ENCODE measurements at regions not wholly inside any gene's neighbourhood (a gene's known extent, or its start where the extent isn't known, plus 50 kb on each side); places are given as distances from the start of the nearest gene placed in this dataset.

- no peak for TF ChIP-seq SPI1 (IDR thresholded peaks at IDR 0.05; ENCODE audit: borderline replicate concordance, insufficient read depth, low read depth, low read length)
- TF ChIP-seq, protein P1, sequence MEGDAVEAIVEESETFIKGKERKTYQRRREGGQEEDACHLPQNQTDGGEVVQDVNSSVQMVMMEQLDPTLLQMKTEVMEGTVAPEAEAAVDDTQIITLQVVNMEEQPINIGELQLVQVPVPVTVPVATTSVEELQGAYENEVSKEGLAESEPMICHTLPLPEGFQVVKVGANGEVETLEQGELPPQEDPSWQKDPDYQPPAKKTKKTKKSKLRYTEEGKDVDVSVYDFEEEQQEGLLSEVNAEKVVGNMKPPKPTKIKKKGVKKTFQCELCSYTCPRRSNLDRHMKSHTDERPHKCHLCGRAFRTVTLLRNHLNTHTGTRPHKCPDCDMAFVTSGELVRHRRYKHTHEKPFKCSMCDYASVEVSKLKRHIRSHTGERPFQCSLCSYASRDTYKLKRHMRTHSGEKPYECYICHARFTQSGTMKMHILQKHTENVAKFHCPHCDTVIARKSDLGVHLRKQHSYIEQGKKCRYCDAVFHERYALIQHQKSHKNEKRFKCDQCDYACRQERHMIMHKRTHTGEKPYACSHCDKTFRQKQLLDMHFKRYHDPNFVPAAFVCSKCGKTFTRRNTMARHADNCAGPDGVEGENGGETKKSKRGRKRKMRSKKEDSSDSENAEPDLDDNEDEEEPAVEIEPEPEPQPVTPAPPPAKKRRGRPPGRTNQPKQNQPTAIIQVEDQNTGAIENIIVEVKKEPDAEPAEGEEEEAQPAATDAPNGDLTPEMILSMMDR (IDR thresholded peaks at IDR 0.05 in 2 of 3, conservative IDR thresholded peaks at IDR 0.05 in 1 of 3; ENCODE audit: control insufficient read depth in 2 of 3, extremely low read depth in 1 of 3, insufficient read depth in 1 of 3, low read depth in 3 of 3, low read length in 3 of 3): no peak
- no peak for TF ChIP-seq EP300 (IDR thresholded peaks at IDR 0.05; ENCODE audit: borderline replicate concordance in 1 of 2, control insufficient read depth in 1 of 2, low read depth in 2 of 2, low read length in 2 of 2)
- no peak for TF ChIP-seq SRF (IDR thresholded peaks at IDR 0.05; ENCODE audit: low read depth in 2 of 2, low read length in 2 of 2)
- no peak for TF ChIP-seq ASH2L (IDR thresholded peaks at IDR 0.05; ENCODE audit: borderline replicate concordance, low read depth)
- TF ChIP-seq ZBTB33 (IDR thresholded peaks at IDR 0.05): no peak
- no peak for TF ChIP-seq TBL1XR1 (IDR thresholded peaks at IDR 0.05; ENCODE audit: low read depth, low read length)
- TF ChIP-seq MXI1 (IDR thresholded peaks at IDR 0.05; ENCODE audit: low read depth, low read length): no peak
- no peak for TF ChIP-seq FOS (IDR thresholded peaks at IDR 0.05; ENCODE audit: borderline replicate concordance, extremely low read depth, insufficient read length)
- TF ChIP-seq, protein P2, sequence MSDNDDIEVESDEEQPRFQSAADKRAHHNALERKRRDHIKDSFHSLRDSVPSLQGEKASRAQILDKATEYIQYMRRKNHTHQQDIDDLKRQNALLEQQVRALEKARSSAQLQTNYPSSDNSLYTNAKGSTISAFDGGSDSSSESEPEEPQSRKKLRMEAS (IDR thresholded peaks at IDR 0.05; ENCODE audit: low read depth, low read length): no peak
- TF ChIP-seq KDM1A (IDR thresholded peaks at IDR 0.05; ENCODE audit: borderline replicate concordance): no peak
- no peak for TF ChIP-seq CHD2 (IDR thresholded peaks at IDR 0.05; ENCODE audit: borderline replicate concordance, low read depth, low read length)
- no peak for TF ChIP-seq POLR2AphosphoS2 (IDR thresholded peaks at IDR 0.05; ENCODE audit: low read depth, low read length)
- no peak for TF ChIP-seq CBX3 (IDR thresholded peaks at IDR 0.05; ENCODE audit: borderline replicate concordance, low read depth)
Measured at GRCh38 chr13:67623630-67624029, 393.5 kb upstream of the PCDH9 start.
